Heart left ventricle (tissue), 13 donors: ENCODE measurements at regions not wholly inside any gene's neighbourhood (a gene's known extent, or its start where the extent isn't known, plus 50 kb on each side); places are given as distances from the start of the nearest gene placed in this dataset.

Experiments used
- POLR2A ChIP-seq, 2 donors: fragments of 450-650 bp; IDR thresholded peaks; one replicate each; pipeline ENCODE4 v1.6.1; 2017; ENCODE audit warnings: antibody characterized with exemption in 2 of 2, mild to moderate bottlenecking in 2 of 2, moderate library complexity in 2 of 2
- TF ChIP-seq, protein P1 (sequence below), 12 donors: fragments of 200-600 bp; sonication (generic) in 4 of 12; IDR thresholded peaks; one replicate each; pipeline versions ENCODE4 v1.5.0 to v1.8.0; 2018 to 2022; ENCODE audit warnings: antibody characterized with exemption in 12 of 12, mild to moderate bottlenecking in 5 of 12
- donor health status: ischemic (EF 13 %, LVEDD 7.1; RV severe dilation, severe dysfunction).
- donor health status: DM: no; HTN: yes; CAD: no.
- donor health status: DM: no; HTN: no; CAD: no.
- donor health status: ischemic (EF 25% LVEDD 6.9; RV normal size, moderate dysfunction).
- donor health status: ischemic (EF 25% LVEDD 5.7; RV mildly dilated, moderate dysfunction).
- donor health status: ischemic (EF 35%, LVEDD 5.7; RV mildly dilated, moderate dysfunction).
- donor health status: nonischemic (EF 11% LVEDD 7.7; RV severe dilation, severe dysfunction).
- donor health status: DM: yes; HTN: yes; CAD: no.
- donor health status: PGD.
- donor health status: ischemic (EF 29% LVEDD 5.4; RV normal size, mild dysfunction).
- donor health status: nonischemic (EF 23%, LVEDD 6.1; RV moderate dilation, normal function).

DNA sequence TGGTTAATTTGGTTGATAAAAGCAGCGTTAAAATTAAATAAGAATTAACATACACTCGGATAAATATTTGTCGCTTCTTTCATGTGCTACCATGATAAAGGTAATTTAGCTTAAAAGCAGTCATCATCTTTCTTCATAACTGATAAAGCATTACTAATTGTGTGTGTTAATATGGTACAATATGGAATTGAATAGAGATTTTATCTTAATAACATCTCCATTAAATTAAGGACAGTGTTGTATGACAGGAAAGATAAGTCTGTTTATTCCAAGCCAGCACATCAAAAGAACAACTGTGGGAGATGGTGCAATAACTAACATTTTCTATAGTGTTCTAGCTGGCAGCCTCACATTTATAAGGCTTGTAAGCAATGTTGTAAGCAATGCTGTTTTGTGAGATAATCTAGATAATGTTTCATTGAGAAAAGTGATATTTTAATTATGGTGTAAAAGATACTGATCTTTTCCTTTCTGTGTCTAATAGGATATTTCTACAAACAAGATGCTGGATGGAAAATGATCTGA, 64.4 kb upstream of the AFF3 start:
- TF ChIP-seq, protein P1, sequence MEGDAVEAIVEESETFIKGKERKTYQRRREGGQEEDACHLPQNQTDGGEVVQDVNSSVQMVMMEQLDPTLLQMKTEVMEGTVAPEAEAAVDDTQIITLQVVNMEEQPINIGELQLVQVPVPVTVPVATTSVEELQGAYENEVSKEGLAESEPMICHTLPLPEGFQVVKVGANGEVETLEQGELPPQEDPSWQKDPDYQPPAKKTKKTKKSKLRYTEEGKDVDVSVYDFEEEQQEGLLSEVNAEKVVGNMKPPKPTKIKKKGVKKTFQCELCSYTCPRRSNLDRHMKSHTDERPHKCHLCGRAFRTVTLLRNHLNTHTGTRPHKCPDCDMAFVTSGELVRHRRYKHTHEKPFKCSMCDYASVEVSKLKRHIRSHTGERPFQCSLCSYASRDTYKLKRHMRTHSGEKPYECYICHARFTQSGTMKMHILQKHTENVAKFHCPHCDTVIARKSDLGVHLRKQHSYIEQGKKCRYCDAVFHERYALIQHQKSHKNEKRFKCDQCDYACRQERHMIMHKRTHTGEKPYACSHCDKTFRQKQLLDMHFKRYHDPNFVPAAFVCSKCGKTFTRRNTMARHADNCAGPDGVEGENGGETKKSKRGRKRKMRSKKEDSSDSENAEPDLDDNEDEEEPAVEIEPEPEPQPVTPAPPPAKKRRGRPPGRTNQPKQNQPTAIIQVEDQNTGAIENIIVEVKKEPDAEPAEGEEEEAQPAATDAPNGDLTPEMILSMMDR (IDR thresholded peaks at IDR 0.05), result no peak
- no peak for TF ChIP-seq POLR2A (IDR thresholded peaks at IDR 0.05)
